GM18873 (cell line): ENCODE measurements at regions not wholly inside any gene's neighbourhood (a gene's known extent, or its start where the extent isn't known, plus 50 kb on each side); places are given as distances from the start of the nearest gene placed in this dataset.
"Not testable (repeated sequence)": the region's sequence is repeated elsewhere in the genome, so short reads cannot be mapped to it uniquely, and the experiment has no call there.

Experiments
- ATAC-seq: cut with Tn5 transposase; IDR thresholded peaks from one replicate; pipeline ENCODE4 v1.9.1; 2021; ENCODE audit warnings: mild to moderate bottlenecking, moderate library complexity, moderate number of reproducible peaks; ENCODE audit not compliant: unreplicated experiment, low FRiP score

DNA sequence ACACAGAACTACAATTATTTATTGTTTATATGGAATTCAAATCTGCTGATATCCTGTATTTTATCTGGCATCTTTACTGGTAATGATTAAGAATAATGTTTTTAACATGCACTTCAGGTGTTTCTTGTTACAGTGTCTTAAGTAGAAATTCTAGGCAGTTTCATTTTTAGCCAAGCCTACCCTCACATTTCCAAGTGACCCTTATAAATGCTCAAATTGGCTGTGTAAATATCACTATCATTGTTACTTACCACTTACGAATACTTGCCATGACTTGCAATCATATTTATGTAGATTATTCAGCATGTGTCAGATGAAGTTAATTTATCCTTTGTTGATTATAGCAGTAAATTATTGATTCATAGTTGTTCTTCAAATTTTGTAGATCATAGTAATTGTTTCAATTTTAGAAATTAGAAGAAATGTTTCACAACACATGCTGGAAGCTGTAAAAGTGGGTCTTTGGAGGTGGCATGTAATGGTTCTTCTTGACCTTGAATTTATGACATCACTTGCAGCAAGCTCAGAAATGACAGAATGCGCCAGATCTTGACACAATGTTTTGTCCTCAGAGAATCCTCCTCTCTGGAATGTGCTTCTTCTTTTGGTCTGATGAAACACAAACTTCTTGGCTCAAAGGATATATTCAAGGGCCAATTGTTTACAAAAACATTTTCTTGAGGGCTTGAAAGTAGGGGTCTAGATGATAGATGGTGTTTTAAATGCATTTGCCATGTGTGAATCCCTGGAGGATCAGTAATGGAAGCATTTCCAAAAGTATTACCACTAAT lies 471.8 kb downstream of the COL12A1 start:
- no peak for ATAC-seq

DNA sequence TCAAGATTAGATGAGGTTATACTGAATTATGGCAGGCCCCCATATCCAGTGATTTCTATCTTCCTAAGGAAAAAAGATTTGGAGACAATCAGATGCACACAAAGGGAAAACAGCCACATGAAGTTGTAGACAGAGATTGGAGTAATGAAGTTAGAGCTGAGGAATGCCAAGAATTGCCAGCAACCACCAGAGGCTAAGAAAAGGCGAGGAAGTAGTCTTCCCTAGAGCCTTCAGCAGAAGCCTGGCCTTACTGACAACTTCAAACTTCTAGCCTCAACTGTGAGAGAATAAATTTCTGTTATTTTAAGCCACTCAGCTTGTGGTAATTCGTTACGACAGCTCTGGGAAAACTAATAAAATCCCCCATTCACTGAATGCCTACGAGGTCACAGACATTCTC lies 473.9 kb downstream of the COL12A1 start:
- no peak for ATAC-seq

GRCh38 chr6:74731204-74731603 lies 474.6 kb downstream of the COL12A1 start:
- no peak for ATAC-seq

- no peak for ATAC-seq
Measured at GRCh38 chr6:74720923-74721322, 484.9 kb downstream of the COL12A1 start.

GRCh38 chr6:74717591-74717990 lies 488.3 kb downstream of the COL12A1 start:
- no peak for ATAC-seq

GRCh38 chr6:74715355-74716085 lies 490.3 kb downstream of the COL12A1 start:
- no peak for ATAC-seq

DNA sequence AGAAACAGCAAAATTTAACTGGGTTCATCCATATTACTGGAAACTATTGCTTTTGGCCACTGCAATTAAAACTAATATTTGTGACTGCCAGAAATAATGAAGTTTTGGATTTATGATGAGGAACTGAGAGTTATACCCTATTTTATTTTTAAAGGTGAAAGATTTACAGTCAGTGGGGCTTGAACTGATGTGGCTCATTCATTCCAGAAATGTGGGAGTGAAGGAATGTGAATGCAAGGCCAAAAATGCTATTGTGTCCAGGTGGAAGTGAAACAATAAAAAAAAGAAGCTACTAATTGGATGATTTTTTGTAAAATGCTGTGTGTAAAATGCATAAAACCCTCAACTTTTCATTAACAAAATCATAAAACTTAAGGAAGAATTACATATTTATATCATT lies 491.9 kb downstream of the COL12A1 start:
- no peak for ATAC-seq

- ATAC-seq, result no peak
Measured at GRCh38 chr6:74705451-74705850, 500.4 kb downstream of the COL12A1 start.

- not testable (repeated sequence) for ATAC-seq
Measured at GRCh38 chr6:74704540-74704939, 501.3 kb downstream of the COL12A1 start.

- no peak for ATAC-seq
Measured at GRCh38 chr6:74690365-74690764, 515.5 kb downstream of the COL12A1 start.

DNA sequence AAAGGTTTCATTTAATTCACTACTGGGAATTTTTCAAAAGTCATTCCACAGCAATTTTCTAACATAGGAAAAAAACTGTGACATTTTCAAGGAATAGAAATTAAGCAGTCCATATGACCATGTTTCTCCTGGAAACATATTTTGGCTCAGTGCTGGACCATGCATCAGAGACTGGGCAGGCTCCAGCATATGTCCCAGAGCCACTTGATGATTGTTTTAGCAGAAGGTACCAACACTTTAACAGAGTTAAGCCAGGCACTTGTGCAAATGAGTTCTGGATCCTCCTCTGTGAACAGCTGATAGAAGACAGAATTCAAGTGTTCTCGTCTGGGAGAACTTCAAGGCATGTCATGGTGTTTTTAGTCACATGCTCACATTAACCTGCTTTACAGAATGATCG lies 516.3 kb downstream of the COL12A1 start:
- no peak for ATAC-seq

DNA sequence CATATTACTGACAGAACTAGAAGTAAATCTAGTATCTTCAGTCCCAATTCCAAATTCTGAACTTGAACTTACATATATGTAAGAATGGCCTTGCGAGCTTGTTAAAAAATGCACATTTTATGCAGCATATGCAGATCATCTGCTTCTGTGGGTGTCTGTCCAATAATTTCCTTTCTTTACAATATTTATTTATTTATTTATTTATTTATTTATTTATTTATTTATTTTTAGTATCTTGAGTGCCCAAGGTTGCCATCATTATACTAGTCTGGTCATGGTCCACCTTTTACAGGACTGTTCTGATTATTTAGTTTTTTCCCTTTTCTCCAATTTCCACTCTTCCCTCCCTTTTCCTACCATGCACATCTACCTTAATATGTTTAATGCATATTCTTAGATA lies 528.4 kb downstream of the COL12A1 start:
- ATAC-seq, result no peak

- ATAC-seq, result no peak
Measured at GRCh38 chr6:74676906-74677305, 528.9 kb downstream of the COL12A1 start.

DNA sequence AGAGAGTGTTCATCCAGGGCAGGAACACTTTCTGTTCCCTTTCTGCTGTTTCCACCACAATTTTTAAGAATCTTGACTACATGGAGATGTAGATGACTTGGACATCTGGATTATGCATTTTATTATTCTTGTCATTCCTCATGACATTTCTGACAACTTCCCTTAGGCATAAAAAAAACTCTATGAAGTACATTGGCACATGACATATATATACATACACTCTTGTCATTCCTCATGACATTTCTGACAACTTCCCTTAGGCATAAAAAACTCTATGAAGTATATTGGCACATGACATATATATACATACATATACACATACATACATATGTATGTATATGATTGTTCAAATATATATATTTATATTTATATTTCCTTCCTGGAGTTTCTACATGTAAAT lies 531.5 kb downstream of the COL12A1 start:
- no peak for ATAC-seq

DNA sequence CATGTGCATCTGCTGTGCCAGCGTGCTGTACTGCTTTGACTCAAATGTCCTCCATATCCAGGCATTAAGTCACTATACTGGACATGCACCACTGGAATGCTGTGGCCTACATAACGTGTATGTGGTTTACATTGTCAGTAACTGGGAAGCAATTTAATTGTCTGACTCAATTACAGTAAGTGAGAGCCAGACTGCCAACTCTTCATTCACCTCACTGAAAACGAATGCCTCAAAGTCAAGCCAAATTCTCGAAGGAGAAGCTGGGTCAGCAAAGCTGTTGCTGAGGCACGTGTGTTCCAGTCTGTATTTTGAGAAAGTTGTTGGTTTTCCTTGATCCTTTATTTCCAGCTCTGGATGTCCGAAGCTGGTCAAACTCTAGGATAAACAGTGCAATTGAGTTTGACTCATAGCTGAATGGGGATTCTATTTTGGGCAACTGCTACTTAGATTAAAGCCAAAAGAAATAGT lies 534.3 kb downstream of the COL12A1 start:
- no peak for ATAC-seq

- no peak for ATAC-seq
Measured at GRCh38 chr6:74658391-74658790, 547.5 kb downstream of the COL12A1 start.

DNA sequence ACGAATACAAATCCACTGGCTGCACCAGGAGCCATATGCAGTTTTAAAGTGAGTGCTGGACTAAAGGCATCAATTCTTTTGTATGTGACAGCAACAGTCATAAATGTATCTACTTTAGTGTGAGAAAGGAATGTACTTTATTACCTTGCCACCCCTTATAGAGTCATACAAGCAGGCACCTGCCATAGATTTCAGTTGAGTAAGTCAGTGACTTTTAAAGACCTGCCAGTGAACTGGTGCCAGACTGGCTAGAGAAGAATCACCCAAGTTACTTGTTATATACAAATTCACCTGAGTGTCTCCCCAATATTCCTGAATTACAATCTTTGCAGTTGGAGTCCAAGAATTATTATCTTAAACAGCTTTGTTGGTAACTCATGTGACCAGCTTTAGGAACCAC lies 547.9 kb downstream of the COL12A1 start:
- ATAC-seq, result no peak

GRCh38 chr6:74657011-74657410 lies 548.8 kb downstream of the COL12A1 start:
- ATAC-seq, result no peak

DNA sequence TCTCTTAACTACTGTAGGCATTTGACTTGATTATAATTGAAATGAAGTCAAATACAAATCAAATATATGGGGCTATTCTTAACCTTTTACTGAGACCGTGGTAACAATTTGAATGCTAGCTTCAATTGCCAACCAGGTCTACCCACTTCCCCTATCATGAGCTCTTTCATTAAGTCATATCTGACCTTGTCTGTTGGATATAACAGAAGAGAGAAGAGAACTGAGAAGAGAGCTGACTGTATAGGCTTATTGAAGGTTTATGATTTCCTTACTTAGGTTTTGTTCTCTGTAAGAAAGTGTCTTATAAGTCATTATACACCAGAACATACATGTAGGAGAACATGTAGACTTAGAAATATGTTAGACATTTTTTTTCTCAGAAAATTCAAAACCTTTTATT lies 549.4 kb downstream of the COL12A1 start:
- ATAC-seq, result no peak

DNA sequence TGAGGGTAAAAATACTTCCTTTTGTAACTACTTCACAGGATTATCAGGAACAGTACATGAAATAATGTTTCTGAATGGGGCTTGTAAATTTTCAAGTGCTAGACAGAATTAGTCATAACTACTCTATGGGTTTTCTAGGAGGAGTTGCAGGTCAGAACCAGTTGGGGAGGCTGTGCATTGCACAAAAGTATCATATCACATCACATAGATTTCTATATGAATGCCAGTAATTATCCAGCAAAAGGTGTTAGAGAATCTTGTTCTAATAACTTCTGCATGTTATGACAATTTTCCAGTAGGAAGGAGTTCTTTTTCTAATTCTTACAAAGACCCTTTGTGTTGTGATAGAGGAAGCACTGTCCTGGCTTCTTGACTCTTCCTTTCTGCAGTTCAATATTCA lies 551.6 kb downstream of the COL12A1 start:
- no peak for ATAC-seq

GRCh38 chr6:74651948-74652842 lies 553.7 kb downstream of the COL12A1 start:
- ATAC-seq, result no peak
